ENCODE measurements at regions not wholly inside any gene's neighbourhood (a gene's known extent, or its start where the extent isn't known, plus 50 kb on each side); places are given as distances from the start of the nearest gene placed in this dataset.

- no peak for DNase-seq
Observed at GRCh38 chr15:61318802-61319525, 89.9 kb upstream of the RORA start.

- DNase-seq = no peak
Observed at GRCh38 chr15:61318301-61318700, 89.2 kb upstream of the RORA start.

- DNase-seq = no peak
Observed at GRCh38 chr15:61315471-61315870, 86.4 kb upstream of the RORA start.

- DNase-seq = no peak
Observed at GRCh38 chr15:61314427-61314826, 85.3 kb upstream of the RORA start.

- DNase-seq = no peak
Observed at GRCh38 chr15:61309617-61310016, 80.5 kb upstream of the RORA start.

GRCh38 chr15:61309031-61309511 lies 80.0 kb upstream of the RORA start:
- DNase-seq = peak in 1 of 2 experiments; percentile 34

- DNase-seq = no peak
Observed at GRCh38 chr15:61308437-61308836, 79.3 kb upstream of the RORA start.

GRCh38 chr15:61307474-61307873 lies 78.4 kb upstream of the RORA start:
- DNase-seq = no peak

- no peak for DNase-seq
Observed at GRCh38 chr15:61301701-61302100, 72.6 kb upstream of the RORA start.

- no peak for DNase-seq
Observed at GRCh38 chr15:61299075-61299763, 70.1 kb upstream of the RORA start.

- no peak for DNase-seq
Observed at GRCh38 chr15:61295239-61295638, 66.1 kb upstream of the RORA start.

- DNase-seq = no peak
Observed at GRCh38 chr15:61282661-61283060, 53.6 kb upstream of the RORA start.

- DNase-seq = no peak
Observed at GRCh38 chr15:61281328-61281727, 52.2 kb upstream of the RORA start.
